ENCODE measurements at regions not wholly inside any gene's neighbourhood (a gene's known extent, or its start where the extent isn't known, plus 50 kb on each side); places are given as distances from the start of the nearest gene placed in this dataset.

DNA sequence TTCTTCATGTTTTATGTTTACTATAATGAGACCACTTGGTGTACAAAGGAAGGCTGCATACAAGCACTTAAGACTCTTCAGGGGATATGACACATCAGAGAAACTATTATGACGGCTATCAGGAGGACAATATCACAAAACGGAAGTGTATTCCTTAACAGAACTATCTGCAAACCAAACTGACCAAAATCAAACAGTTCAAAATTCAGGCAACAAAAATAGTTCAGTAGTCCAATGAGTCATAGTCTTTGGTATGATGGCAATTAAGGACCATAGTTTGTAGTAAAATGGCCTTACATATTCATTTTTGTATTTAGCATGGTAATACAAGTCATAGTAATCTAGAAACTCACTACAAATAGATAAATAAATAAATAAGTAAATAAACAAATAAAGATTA lies 1638.7 kb upstream of the SEL1L start:
- TF ChIP-seq FOXP2 (optimal IDR thresholded peaks at IDR 0.05; ENCODE audit: borderline replicate concordance, extremely low read depth, extremely low read length, insufficient read depth) (no peak), TAF1 (IDR thresholded peaks at IDR 0.05; ENCODE audit: borderline replicate concordance, insufficient read depth, low read length) (no peak)
